ENCODE measurements at regions not wholly inside any gene's neighbourhood (a gene's known extent, or its start where the extent isn't known, plus 50 kb on each side); places are given as distances from the start of the nearest gene placed in this dataset.

DNA sequence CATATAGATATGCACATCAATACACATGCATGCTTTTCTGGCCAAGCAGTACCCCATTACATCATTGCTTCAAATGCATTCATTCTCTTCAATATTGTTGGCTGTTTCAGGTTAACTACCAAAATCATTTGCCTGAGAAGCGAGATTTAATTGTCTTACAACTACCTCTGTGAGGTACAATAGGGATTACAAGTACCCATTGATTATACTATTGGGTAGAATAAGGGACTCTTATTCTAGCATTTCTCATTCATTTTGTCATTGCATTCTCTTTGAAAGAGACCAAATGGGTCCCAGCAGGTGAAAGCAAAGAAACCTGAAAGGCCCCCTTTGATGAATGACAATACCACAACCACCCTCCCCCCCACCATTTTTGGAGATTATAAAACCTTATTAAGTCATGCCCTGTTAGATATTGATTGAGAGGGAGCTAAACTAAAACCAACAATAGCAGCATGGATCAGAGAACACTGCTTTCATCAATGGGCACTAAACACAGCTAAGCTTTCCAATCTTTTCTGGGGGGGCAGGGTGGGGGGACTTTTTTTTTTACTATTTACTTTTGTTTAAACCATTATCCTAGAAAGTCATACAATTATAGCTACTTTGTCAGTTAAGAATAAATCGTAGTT lies 375.0 kb upstream of the CCNH start:
- TF ChIP-seq CTCF (IDR thresholded peaks at IDR 0.05) = no peak
- TF ChIP-seq EZH2 (IDR thresholded peaks at IDR 0.05; ENCODE audit: borderline replicate concordance, insufficient read depth, low read depth, low read length, poor library complexity, severe bottlenecking) = no peak

Measured in B cell (primary cell).